Mesenchymal stem cell (in vitro differentiated cells and primary cell): ENCODE measurements at regions not wholly inside any gene's neighbourhood (a gene's known extent, or its start where the extent isn't known, plus 50 kb on each side); places are given as distances from the start of the nearest gene placed in this dataset.

ENCODE experiments used
- DNase-seq: peaks from one replicate; pipeline ENCODE4 v3.0.0-alpha.2; 2013
- H2AFZ ChIP-seq: one replicate; pipeline ENCODE4 v1.6.1; 2013; ENCODE audit warnings: low read depth, mild to moderate bottlenecking, control low read depth, inconsistent platforms, low read length, moderate library complexity
- H2AK5ac ChIP-seq: 2 replicates; pipeline ENCODE4 v1.6.1; 2013; ENCODE audit warnings: low read length, moderate library complexity, mild to moderate bottlenecking, inconsistent platforms; ENCODE audit not compliant: severe bottlenecking
- H2BK120ac ChIP-seq: one replicate; pipeline ENCODE4 v1.6.1; 2013; ENCODE audit warnings: low read depth, mild to moderate bottlenecking, inconsistent platforms, low read length, moderate library complexity
- H2BK12ac ChIP-seq, 2 experiments: one replicate each; pipeline ENCODE4 v1.6.1; 2013; ENCODE audit warnings: inconsistent platforms in 2 of 2, low read length in 2 of 2, mild to moderate bottlenecking in 2 of 2, moderate library complexity in 2 of 2, control low read depth in 1 of 2
- H2BK15ac ChIP-seq: one replicate; pipeline ENCODE4 v1.6.1; 2013; ENCODE audit warnings: mild to moderate bottlenecking, low read depth, inconsistent platforms; ENCODE audit not compliant: poor library complexity, severe bottlenecking
- H2BK5ac ChIP-seq: 2 replicates; pipeline ENCODE4 v1.6.1; 2013; ENCODE audit warnings: low read depth, mild to moderate bottlenecking, low read length, control low read depth, inconsistent platforms; ENCODE audit not compliant: poor library complexity, severe bottlenecking
- H3K14ac ChIP-seq, 2 experiments: one replicate each; pipeline ENCODE4 v1.6.1; 2013; ENCODE audit warnings: inconsistent platforms in 2 of 2, low read length in 2 of 2, control low read depth in 1 of 2, mild to moderate bottlenecking in 1 of 2, moderate library complexity in 1 of 2
- H3K18ac ChIP-seq, 2 experiments: one replicate each; pipeline ENCODE4 v1.6.1; 2013; ENCODE audit warnings: inconsistent platforms in 2 of 2, low read length in 2 of 2, control low read depth in 1 of 2, low read depth in 1 of 2, mild to moderate bottlenecking in 1 of 2
- H3K23ac ChIP-seq, 2 experiments: one replicate each; pipeline ENCODE4 v1.6.1; 2013; ENCODE audit warnings: inconsistent platforms in 2 of 2, low read length in 2 of 2, mild to moderate bottlenecking in 2 of 2, moderate library complexity in 2 of 2, control low read depth in 1 of 2
- H3K27ac ChIP-seq: 2 replicates; pipeline ENCODE4 v1.5.1; 2013; ENCODE audit warnings: mild to moderate bottlenecking, moderate library complexity, low read length, control low read depth, inconsistent platforms; ENCODE audit not compliant: poor library complexity, severe bottlenecking
- H3K27me3 ChIP-seq, 2 experiments: 2 replicates each; pipeline versions ENCODE4 v1.6.1 to v1.7.0; 2013; ENCODE audit warnings: low read length in 2 of 2, mild to moderate bottlenecking in 2 of 2, moderate library complexity in 2 of 2, control low read depth in 1 of 2, inconsistent platforms in 1 of 2; ENCODE audit not compliant: control insufficient read depth in 1 of 2, insufficient read depth in 1 of 2
- H3K36me3 ChIP-seq, 2 experiments: 2 replicates each; pipeline versions ENCODE4 v1.6.1 to v1.7.0; 2013; ENCODE audit warnings: low read length in 2 of 2, control low read depth in 1 of 2, inconsistent platforms in 1 of 2, low read depth in 1 of 2, mild to moderate bottlenecking in 1 of 2; ENCODE audit not compliant: insufficient read depth in 2 of 2, control insufficient read depth in 1 of 2
- H3K4ac ChIP-seq, 2 experiments: one replicate each; pipeline ENCODE4 v1.6.1; 2013; ENCODE audit warnings: inconsistent platforms in 2 of 2, low read length in 2 of 2, mild to moderate bottlenecking in 2 of 2, moderate library complexity in 2 of 2, control low read depth in 1 of 2, low read depth in 1 of 2
- H3K4me1 ChIP-seq: 2 replicates; pipeline ENCODE4 v1.6.1; 2013; ENCODE audit warnings: low read depth, low read length, control low read depth; ENCODE audit not compliant: control insufficient read depth, insufficient read depth
- H3K4me2 ChIP-seq: 2 replicates; pipeline ENCODE4 v1.6.1; 2013; ENCODE audit warnings: low read length, mild to moderate bottlenecking, inconsistent platforms; ENCODE audit not compliant: poor library complexity, severe bottlenecking
- H3K4me3 ChIP-seq, 2 experiments: 2 replicates each; pipeline versions ENCODE4 v1.5.1 to v1.7.0; 2013; ENCODE audit warnings: low read length in 2 of 2, mild to moderate bottlenecking in 2 of 2, control low read depth in 1 of 2, low read depth in 1 of 2; ENCODE audit not compliant: insufficient read depth in 1 of 2
- H3K79me1 ChIP-seq: replicated peaks from 2 replicates; pipeline ENCODE4 v1.6.1; 2013; ENCODE audit warnings: mild to moderate bottlenecking, control low read depth, low read length, inconsistent platforms; ENCODE audit not compliant: poor library complexity, severe bottlenecking
- H3K9ac ChIP-seq: 2 replicates; pipeline ENCODE4 v1.7.0; 2013; ENCODE audit warnings: mild to moderate bottlenecking, low read length, moderate library complexity
- H3K9me3 ChIP-seq: 2 replicates; pipeline ENCODE4 v1.7.0; 2013; ENCODE audit warnings: mild to moderate bottlenecking, low read length; ENCODE audit not compliant: control insufficient read depth
- H4K8ac ChIP-seq: one replicate; pipeline ENCODE4 v1.6.1; 2013; ENCODE audit warnings: inconsistent platforms, mild to moderate bottlenecking, low read length, moderate library complexity
- H4K91ac ChIP-seq: one replicate; pipeline ENCODE4 v1.6.1; 2013; ENCODE audit warnings: mild to moderate bottlenecking, low read length, inconsistent platforms
- WGBS: methylation state at CpG from one replicate; pipeline ENCODE4 v1.1.7; 2013; ENCODE audit warnings: mixed read lengths; 5-methylcytosine and 5-hydroxymethylcytosine counted together

GRCh38 chr9:91029650-91030361, 228.2 kb downstream of the SYK start:
- no peak overlapping the region for H4K91ac ChIP-seq
- peaks cover 5% of the 10 kb centered on the region for H3K9me3 ChIP-seq
- H2BK15ac ChIP-seq: no peak overlapping the region
- H3K4ac ChIP-seq: peak overlapping the region in 1 of 2 experiments; percentile 31
- no peaks in the 10 kb centered on the region for H3K79me1 ChIP-seq
- H4K8ac ChIP-seq: no peak overlapping the region
- peak overlapping the region in 1 of 2 experiments; percentile 21 for H2BK12ac ChIP-seq
- no peak overlapping the region for H3K14ac ChIP-seq
- H2AK5ac ChIP-seq: no peak overlapping the region
- H3K4me3 ChIP-seq: no peak overlapping the region
- H3K4me2 ChIP-seq: no peak overlapping the region
- no peak overlapping the region for H2BK5ac ChIP-seq
- no peak overlapping the region for H2AFZ ChIP-seq
- H3K36me3 ChIP-seq: no peaks in the 10 kb centered on the region
- 95% methylated on average over 16 of the region's 18 CpGs for WGBS
- H3K27me3 ChIP-seq: peaks cover 0 to 6% of the 10 kb centered on the region in 2 experiments
- H3K23ac ChIP-seq: no peak overlapping the region
- no peak overlapping the region for H3K18ac ChIP-seq
- no peak for DNase-seq
- peaks cover 6% of the 10 kb centered on the region for H3K4me1 ChIP-seq
- H3K9ac ChIP-seq: no peak overlapping the region
- no peak overlapping the region for H3K27ac ChIP-seq
- no peak overlapping the region for H2BK120ac ChIP-seq

- peaks cover 5% of the 10 kb centered on the region for H3K9me3 ChIP-seq
- peaks cover 0 to 6% of the 10 kb centered on the region in 2 experiments for H3K27me3 ChIP-seq
- H3K27ac ChIP-seq: no peak overlapping the region
- H3K23ac ChIP-seq: no peak overlapping the region
- no peak overlapping the region for H2BK120ac ChIP-seq
- no peak overlapping the region for H2AFZ ChIP-seq
- no peak overlapping the region for H3K9ac ChIP-seq
- no peak overlapping the region for H4K91ac ChIP-seq
- H3K36me3 ChIP-seq: no peaks in the 10 kb centered on the region
- no peak overlapping the region for H2AK5ac ChIP-seq
- H3K4me3 ChIP-seq: no peak overlapping the region
- H2BK12ac ChIP-seq: no peak overlapping the region
- no peak overlapping the region for H3K18ac ChIP-seq
- peak; percentile 16 for DNase-seq
- no peak overlapping the region for H3K14ac ChIP-seq
- no peak overlapping the region for H3K4me2 ChIP-seq
- no peak overlapping the region for H4K8ac ChIP-seq
- no peak overlapping the region for H2BK15ac ChIP-seq
- no peaks in the 10 kb centered on the region for H3K79me1 ChIP-seq
- peaks cover 14% of the 10 kb centered on the region for H3K4me1 ChIP-seq
- WGBS: 98% methylated on average over 5 of the region's 7 CpGs
- H2BK5ac ChIP-seq: no peak overlapping the region
- no peak overlapping the region for H3K4ac ChIP-seq
These were observed 230.5 kb downstream of the SYK start for GRCh38 chr9:91032121-91032531.

GRCh38 chr9:91033270-91033669, 231.7 kb downstream of the SYK start:
- no peak overlapping the region for H3K4me3 ChIP-seq
- no peak overlapping the region for H3K4ac ChIP-seq
- H3K27ac ChIP-seq: no peak overlapping the region
- peaks cover 0 to 6% of the 10 kb centered on the region in 2 experiments for H3K27me3 ChIP-seq
- H2AFZ ChIP-seq: no peak overlapping the region
- no peak overlapping the region for H3K18ac ChIP-seq
- H4K91ac ChIP-seq: peak overlapping the region; percentile 58
- H3K4me1 ChIP-seq: peaks cover 22% of the 10 kb centered on the region
- no peak overlapping the region for H2BK15ac ChIP-seq
- H2BK5ac ChIP-seq: no peak overlapping the region
- WGBS: 94% methylated on average over 5 of the region's 5 CpGs
- H4K8ac ChIP-seq: no peak overlapping the region
- H3K9ac ChIP-seq: no peak overlapping the region
- no peak overlapping the region for H2AK5ac ChIP-seq
- H2BK120ac ChIP-seq: no peak overlapping the region
- no peak overlapping the region for H2BK12ac ChIP-seq
- no peaks in the 10 kb centered on the region for H3K79me1 ChIP-seq
- peaks cover 3% of the 10 kb centered on the region for H3K9me3 ChIP-seq
- H3K36me3 ChIP-seq: no peaks in the 10 kb centered on the region
- H3K4me2 ChIP-seq: no peak overlapping the region
- H3K14ac ChIP-seq: peak overlapping the region in 1 of 2 experiments; percentile 18
- no peak for DNase-seq
- no peak overlapping the region for H3K23ac ChIP-seq

GRCh38 chr9:91033797-91034196, 232.2 kb downstream of the SYK start:
- Histone ChIP-seq H3K4me2 (no peak overlapping the region), H3K4me3 (no peak overlapping the region), H3K18ac (no peak overlapping the region), H3K9ac (no peak overlapping the region), H3K79me1 (no peaks in the 10 kb centered on the region), H3K27me3 (peaks cover 0 to 6% of the 10 kb centered on the region in 2 experiments), H2BK120ac (no peak overlapping the region), H3K9me3 (no peaks in the 10 kb centered on the region), H2BK5ac (no peak overlapping the region), H2AK5ac (no peak overlapping the region), H3K4ac (no peak overlapping the region), H2BK15ac (peak overlapping the region; percentile 5), H3K36me3 (no peaks in the 10 kb centered on the region), H2AFZ (no peak overlapping the region), H3K23ac (no peak overlapping the region), H2BK12ac (no peak overlapping the region), H3K14ac (no peak overlapping the region), H3K27ac (no peak overlapping the region), H4K8ac (no peak overlapping the region), H3K4me1 (peaks cover 26% of the 10 kb centered on the region), H4K91ac (no peak overlapping the region)
- peak; percentile 5 for DNase-seq
- WGBS: 75% methylated on average over 3 of the region's 3 CpGs
